ENCODE measurements at regions not wholly inside any gene's neighbourhood (a gene's known extent, or its start where the extent isn't known, plus 50 kb on each side); places are given as distances from the start of the nearest gene placed in this dataset.

GRCh38 chr10:8600192-8600591 lies 545.7 kb downstream of the GATA3 start:
- in situ Hi-C loops (cut with MboI), result no loop called here
- Histone ChIP-seq H3K79me2 (ENCODE audit: control insufficient read depth, insufficient read depth, low read length) (no peaks in the 10 kb centered on the region), H3K27ac (ENCODE audit: control insufficient read depth, insufficient read depth) (no peak overlapping the region), H4K20me1 (ENCODE audit: control insufficient read depth, insufficient read depth) (no peaks in the 10 kb centered on the region), H3K9me3 (replicated peaks; ENCODE audit: control insufficient read depth, insufficient read depth, low read length) (no peaks in the 10 kb centered on the region), H3K27me3 (replicated peaks in 1 of 2; ENCODE audit: control insufficient read depth in 2 of 2, insufficient read depth in 2 of 2, low read length in 1 of 2) (no peaks in the 10 kb centered on the region), H3K4me2 (ENCODE audit: control insufficient read depth, insufficient read depth) (no peak overlapping the region), H3K4me1 (ENCODE audit: control insufficient read depth, insufficient read depth, low read length) (no peaks in the 10 kb centered on the region), H2AFZ (ENCODE audit: control insufficient read depth, low read depth, low read length) (no peak overlapping the region), H3K9ac (ENCODE audit: control insufficient read depth, insufficient read depth, low read length) (no peak overlapping the region), H3K4me3 (no peak overlapping the region), H3K36me3 (ENCODE audit: control insufficient read depth in 2 of 2, insufficient read depth in 2 of 2, low read length in 1 of 2) (no peaks in the 10 kb centered on the region)
- no peak for FAIRE-seq
- DNase-seq (ENCODE audit: low read depth, low spot score), result no peak
- CTCF ChIA-PET, result no interaction called here
- RAD21 ChIA-PET (ENCODE audit: unreplicated experiment), result no interaction called here
- intact Hi-C loops (cut with micrococcal nuclease; ENCODE audit: unreplicated experiment), result no loop called here
- SMC1A ChIA-PET (ENCODE audit: uncharacterized antibody, unreplicated experiment), result no interaction called here
- ATAC-seq, result no peak
- POLR2A ChIA-PET, result no interaction called here
- TF ChIP-seq HCFC1 (IDR thresholded peaks at IDR 0.05; ENCODE audit: low read length), result no peak
- no peak for TF ChIP-seq CHD2 (IDR thresholded peaks at IDR 0.05; ENCODE audit: borderline replicate concordance, low read depth, low read length)
- no peak for TF ChIP-seq CEBPB (IDR thresholded peaks at IDR 0.05; ENCODE audit: borderline replicate concordance in 1 of 2, low read depth in 2 of 2, low read length in 2 of 2)
- TF ChIP-seq PAX8 (IDR thresholded peaks at IDR 0.05), result no peak
- no peak for TF ChIP-seq PAX5 (IDR thresholded peaks at IDR 0.05; ENCODE audit: borderline replicate concordance, low read depth, low read length)
- TF ChIP-seq BHLHE40 (IDR thresholded peaks at IDR 0.05; ENCODE audit: borderline replicate concordance in 1 of 2, low read depth in 2 of 2, low read length in 1 of 2), result no peak
- TF ChIP-seq IRF4 (IDR thresholded peaks at IDR 0.05; ENCODE audit: low read depth, low read length), result no peak
- no peak for TF ChIP-seq HDAC2 (IDR thresholded peaks at IDR 0.05)
- no peak for TF ChIP-seq ZBTB4 (CRISPR knock-in tag; IDR thresholded peaks at IDR 0.05)
- no peak for TF ChIP-seq CREM (IDR thresholded peaks at IDR 0.05; ENCODE audit: low read depth)
- no peak for TF ChIP-seq TAF1 (IDR thresholded peaks at IDR 0.05; ENCODE audit: borderline replicate concordance, low read depth, low read length)
- no peak for TF ChIP-seq LARP7 (IDR thresholded peaks at IDR 0.05)
- 11% methylated on average over 3 of the region's 3 CpGs for WGBS (ENCODE audit: insufficient coverage, insufficient replicate concordance, low lambda C conversion rate, missing lambda C conversion rate)
- no TSS peak for BruUV-seq (replicated peaks)
